B cell (primary cell): ENCODE measurements at regions not wholly inside any gene's neighbourhood (a gene's known extent, or its start where the extent isn't known, plus 50 kb on each side); places are given as distances from the start of the nearest gene placed in this dataset.

Experiments used
- ATAC-seq: fragments of 200-7000 bp; cut with Tn5 transposase; one replicate; pipeline ENCODE4 v1.10.0; 2021; ENCODE audit warnings: low read depth, mild to moderate bottlenecking, moderate number of reproducible peaks, moderate library complexity
- CTCF ChIA-PET: fragments of 350-600 bp; sonication (Branson Sonifier 250); formaldehyde crosslinking; loops from one replicate; lab custom pipeline; 2021; ENCODE audit warnings: antibody characterized with exemption, inconsistent platforms; lab: Charles Lee
- POLR2A ChIA-PET: fragments of 350-600 bp; sonication (Branson Sonifier 250); formaldehyde crosslinking; loops from one replicate; lab custom pipeline; 2021; ENCODE audit warnings: antibody characterized with exemption; lab: Charles Lee
- DNase-seq: peaks from one replicate; pipeline ENCODE4 v3.0.0; 2013
- H2AFZ ChIP-seq: 2 replicates; pipeline ENCODE4 v1.6.1; 2012; ENCODE audit warnings: mild to moderate bottlenecking, low read depth, low read length; ENCODE audit not compliant: insufficient read depth, poor library complexity, severe bottlenecking
- H3K27ac ChIP-seq, 2 donors: 1 replicate in 1 of 2; 2 replicates in 1 of 2; pipeline ENCODE4 v1.5.1; 2012 to 2013; ENCODE audit warnings: low read length in 2 of 2, mild to moderate bottlenecking in 2 of 2, moderate library complexity in 1 of 2
- H3K27me3 ChIP-seq, 4 experiments: fragments of 200-600 bp in 1 of 4; sonication (generic) in 1 of 4; replicated peaks in 1 of 4; 1 replicate in 2 of 4; 2 replicates in 2 of 4; pipeline versions ENCODE4 v1.6.1 to v1.7.0; 2013 to 2016; ENCODE audit warnings: low read length in 3 of 4, mild to moderate bottlenecking in 2 of 4, mixed read lengths in 1 of 4, moderate library complexity in 1 of 4; ENCODE audit not compliant: insufficient read depth in 4 of 4, control insufficient read depth in 3 of 4; ENCODE audit errors: control extremely low read depth in 1 of 4
- H3K36me3 ChIP-seq, 2 experiments: replicated peaks in 1 of 2; 1 replicate in 1 of 2; 2 replicates in 1 of 2; pipeline versions ENCODE4 v1.6.1 to v1.7.1; 2013; ENCODE audit warnings: low read length in 1 of 2; ENCODE audit not compliant: insufficient read depth in 2 of 2, control insufficient read depth in 1 of 2; ENCODE audit errors: control extremely low read depth in 1 of 2, extremely low read depth in 1 of 2
- H3K4me1 ChIP-seq, 2 donors: fragments of 200-600 bp in 1 of 2; sonication (generic) in 1 of 2; 1 replicate in 1 of 2; 2 replicates in 1 of 2; pipeline versions ENCODE4 v1.5.1 to v1.6.1; 2013 to 2017; ENCODE audit warnings: low read length in 2 of 2; ENCODE audit not compliant: control insufficient read depth in 2 of 2, insufficient read depth in 2 of 2
- H3K4me2 ChIP-seq: replicated peaks from 2 replicates; pipeline ENCODE3; 2012; ENCODE audit warnings: mild to moderate bottlenecking, low read depth, low read length; ENCODE audit not compliant: poor library complexity, severe bottlenecking
- H3K4me3 ChIP-seq, 5 experiments: fragments of 200-600 bp in 1 of 5; sonication (generic) in 1 of 5; 1 replicate in 3 of 5; 2 replicates in 2 of 5; pipeline versions ENCODE4 v1.5.1 to v1.7.0; 2011 to 2016; ENCODE audit warnings: low read length in 4 of 5, mild to moderate bottlenecking in 4 of 5, low read depth in 2 of 5, control low read depth in 1 of 5, moderate library complexity in 1 of 5; ENCODE audit not compliant: insufficient read depth in 1 of 5; ENCODE audit errors: control extremely low read depth in 1 of 5, extremely low read depth in 1 of 5
- H3K79me2 ChIP-seq: fragments of 200-600 bp; sonication (generic); one replicate; pipeline ENCODE4 v1.6.0; 2016; ENCODE audit warnings: low read length; ENCODE audit not compliant: control insufficient read depth, insufficient read depth
- H3K9ac ChIP-seq: fragments of 200-600 bp; sonication (generic); 2 replicates; pipeline ENCODE4 v1.6.1; 2017; ENCODE audit warnings: mild to moderate bottlenecking, low read length, moderate library complexity
- H3K9me3 ChIP-seq, 3 donors: one replicate each; pipeline versions ENCODE4 v1.6.1 to v1.7.1; 2013; ENCODE audit warnings: low read length in 2 of 3; ENCODE audit not compliant: control insufficient read depth in 2 of 3, insufficient read depth in 1 of 3; ENCODE audit errors: control extremely low read depth in 1 of 3
- H4K20me1 ChIP-seq: 2 replicates; pipeline ENCODE4 v1.6.0; 2012; ENCODE audit warnings: mild to moderate bottlenecking, low read length; ENCODE audit not compliant: insufficient read depth, control insufficient read depth, poor library complexity, severe bottlenecking
- H3K27ac Mint-ChIP-seq: one replicate; pipeline ENCODE4 v1.8.0; 2021; ENCODE audit warnings: mixed read lengths
- H3K27me3 Mint-ChIP-seq: one replicate; pipeline ENCODE4 v1.8.0; 2021; ENCODE audit warnings: mixed read lengths
- H3K4me1 Mint-ChIP-seq: one replicate; pipeline ENCODE4 v1.8.0; 2021; ENCODE audit warnings: mixed read lengths
- H3K4me3 Mint-ChIP-seq: one replicate; pipeline ENCODE4 v1.8.0; 2021; ENCODE audit warnings: mixed read lengths
- H3K9me3 Mint-ChIP-seq: one replicate; pipeline ENCODE4 v1.8.0; 2022; ENCODE audit warnings: mixed read lengths; ENCODE audit not compliant: insufficient read depth
- CTCF ChIP-seq: fragments of 200-600 bp; IDR thresholded peaks from one replicate; pipeline ENCODE4 v1.8.0; 2022; ENCODE audit warnings: antibody characterized with exemption, mild to moderate bottlenecking
- EZH2 ChIP-seq: IDR thresholded peaks from 2 replicates; pipeline ENCODE4 v1.6.1; 2012; ENCODE audit warnings: borderline replicate concordance, low read depth, mild to moderate bottlenecking, moderate library complexity, low read length; ENCODE audit not compliant: insufficient read depth, poor library complexity, severe bottlenecking
- WGBS: methylation state at CpG from one replicate; pipeline ENCODE4 v1.1.5; 2013; ENCODE audit warnings: missing lambda C conversion rate; ENCODE audit not compliant: insufficient coverage; 5-methylcytosine and 5-hydroxymethylcytosine counted together
- intact Hi-C: fragments of 100-400 bp; cut with micrococcal nuclease; formaldehyde crosslinking; loops from one replicate; pipeline ENCODE4 v1.10.0; 2022

GRCh38 chr2:183474912-183475695 is 350.9 kb downstream of the NUP35 start:
- no peaks in the 10 kb centered on the region for H3K27me3 ChIP-seq
- DNase-seq, result no peak
- no peak overlapping the region for H3K4me3 Mint-ChIP-seq
- H3K36me3 ChIP-seq, result no peaks in the 10 kb centered on the region
- no peaks in the 10 kb centered on the region for H3K4me1 Mint-ChIP-seq
- no peak overlapping the region for H3K4me2 ChIP-seq
- TF ChIP-seq CTCF (no peak), EZH2 (no peak)
- WGBS, result 92% methylated on average over 3 of the region's 10 CpGs
- H3K9me3 Mint-ChIP-seq, result peaks cover 2% of the 10 kb centered on the region
- ChIA-PET POLR2A (no interaction called here), CTCF (no interaction called here)
- H2AFZ ChIP-seq, result no peak overlapping the region
- H3K4me3 ChIP-seq, result no peak overlapping the region
- H3K79me2 ChIP-seq, result no peaks in the 10 kb centered on the region
- no peaks in the 10 kb centered on the region for H3K27me3 Mint-ChIP-seq
- H3K9ac ChIP-seq, result no peak overlapping the region
- ATAC-seq, result no peak
- H4K20me1 ChIP-seq, result no peaks in the 10 kb centered on the region
- no peak overlapping the region for H3K27ac Mint-ChIP-seq
- H3K27ac ChIP-seq, result no peak overlapping the region
- intact Hi-C loops, result no loop called here
- peaks cover 0 to 15% (median 0%) of the 10 kb centered on the region in 3 donors for H3K9me3 ChIP-seq
- no peaks in the 10 kb centered on the region for H3K4me1 ChIP-seq

- CTCF ChIA-PET, result no interaction called here
- H3K4me3 ChIP-seq, result no peak overlapping the region
- no peaks in the 10 kb centered on the region for H3K27me3 ChIP-seq
- H3K27ac Mint-ChIP-seq, result no peak overlapping the region
- intact Hi-C loops, result no loop called here
- no peaks in the 10 kb centered on the region for H4K20me1 ChIP-seq
- POLR2A ChIA-PET, result no interaction called here
- H3K9me3 ChIP-seq, result peaks cover 0 to 6% (median 0%) of the 10 kb centered on the region in 3 donors
- no peaks in the 10 kb centered on the region for H3K36me3 ChIP-seq
- no peaks in the 10 kb centered on the region for H3K79me2 ChIP-seq
- ATAC-seq, result no peak
- no peak overlapping the region for H3K4me2 ChIP-seq
- TF ChIP-seq EZH2, result no peak
- no peak for TF ChIP-seq CTCF
- H3K27me3 Mint-ChIP-seq, result no peaks in the 10 kb centered on the region
- no peak overlapping the region for H3K27ac ChIP-seq
- no peaks in the 10 kb centered on the region for H3K4me1 ChIP-seq
- H2AFZ ChIP-seq, result no peak overlapping the region
- DNase-seq, result no peak
- H3K4me1 Mint-ChIP-seq, result no peaks in the 10 kb centered on the region
- H3K9ac ChIP-seq, result no peak overlapping the region
- H3K9me3 Mint-ChIP-seq, result peaks cover 2% of the 10 kb centered on the region
- H3K4me3 Mint-ChIP-seq, result no peak overlapping the region
These were observed 352.2 kb downstream of the NUP35 start for GRCh38 chr2:183476490-183476889.
